ENCODE measurements at regions not wholly inside any gene's neighbourhood (a gene's known extent, or its start where the extent isn't known, plus 50 kb on each side); places are given as distances from the start of the nearest gene placed in this dataset.
"Not testable (repeated sequence)": the region's sequence is repeated elsewhere in the genome, so short reads cannot be mapped to it uniquely, and the experiment has no call there.

DNA sequence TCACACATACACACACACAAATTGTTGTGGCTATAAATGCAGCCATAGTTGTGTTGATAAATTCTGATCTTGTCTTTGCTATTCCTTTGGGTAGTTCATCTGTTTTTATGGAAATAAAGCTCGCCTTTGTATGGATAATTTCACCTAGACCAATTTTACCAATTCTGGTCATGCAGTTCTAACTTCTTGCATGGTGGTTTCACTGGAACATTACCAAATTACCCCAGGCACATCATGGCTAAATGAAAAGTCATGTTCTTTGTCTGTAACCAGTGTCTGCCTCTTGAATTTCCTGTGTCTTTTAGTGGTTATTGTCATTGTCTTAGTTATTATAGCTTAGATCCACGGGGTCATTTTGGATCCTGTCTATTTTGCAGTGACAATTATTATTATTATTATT lies 50.3 kb upstream of the TMC1 start:
- DNase-seq, result no peak

DNA sequence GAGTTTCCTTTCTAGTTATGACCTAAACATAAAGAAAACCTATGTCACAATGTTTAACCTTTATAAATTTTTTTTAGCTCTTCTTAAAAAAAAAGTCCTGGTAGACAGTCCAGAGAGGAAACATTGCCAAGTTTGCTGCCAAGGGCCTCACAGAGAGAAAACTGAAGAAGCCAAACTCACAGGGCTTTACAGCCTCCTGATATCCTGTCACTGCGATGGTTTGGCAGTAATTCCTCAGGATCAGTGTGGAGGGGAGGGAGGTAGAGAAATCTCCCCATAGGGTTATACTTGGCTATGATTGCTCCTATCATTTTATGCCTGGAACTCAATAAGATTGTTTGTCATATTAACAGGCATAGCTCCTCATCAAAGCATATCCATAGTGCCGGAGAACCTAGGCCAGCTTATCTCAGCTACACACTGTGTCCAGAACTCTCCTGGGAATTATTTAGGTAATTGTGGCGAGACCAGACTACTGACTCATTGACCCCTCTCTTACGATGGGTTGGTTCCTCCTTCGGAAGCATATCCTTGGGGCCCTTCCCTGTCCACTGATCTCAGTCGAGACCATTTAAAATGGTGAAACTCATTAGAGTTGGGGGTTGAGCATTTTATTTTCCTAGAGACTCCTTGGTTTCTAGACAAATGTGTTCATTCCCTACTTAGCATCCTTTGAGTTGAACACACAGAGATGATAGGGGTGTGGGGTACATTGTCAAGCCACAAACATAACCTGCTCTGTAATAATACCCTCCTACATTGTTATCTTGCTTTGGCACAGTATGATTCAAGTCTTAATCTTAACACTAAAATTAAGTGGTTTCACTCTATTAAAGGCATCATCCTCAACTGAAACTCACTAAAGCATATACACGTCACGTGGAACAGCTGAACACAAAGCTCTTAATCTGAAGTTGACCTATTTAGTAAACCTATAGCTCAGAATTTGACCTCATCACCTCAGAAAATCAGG lies 53.4 kb upstream of the TMC1 start:
- DNase-seq, result no peak

- no peak for DNase-seq
Observed at GRCh38 chr9:72465593-72465984, 55.8 kb upstream of the TMC1 start.

DNA sequence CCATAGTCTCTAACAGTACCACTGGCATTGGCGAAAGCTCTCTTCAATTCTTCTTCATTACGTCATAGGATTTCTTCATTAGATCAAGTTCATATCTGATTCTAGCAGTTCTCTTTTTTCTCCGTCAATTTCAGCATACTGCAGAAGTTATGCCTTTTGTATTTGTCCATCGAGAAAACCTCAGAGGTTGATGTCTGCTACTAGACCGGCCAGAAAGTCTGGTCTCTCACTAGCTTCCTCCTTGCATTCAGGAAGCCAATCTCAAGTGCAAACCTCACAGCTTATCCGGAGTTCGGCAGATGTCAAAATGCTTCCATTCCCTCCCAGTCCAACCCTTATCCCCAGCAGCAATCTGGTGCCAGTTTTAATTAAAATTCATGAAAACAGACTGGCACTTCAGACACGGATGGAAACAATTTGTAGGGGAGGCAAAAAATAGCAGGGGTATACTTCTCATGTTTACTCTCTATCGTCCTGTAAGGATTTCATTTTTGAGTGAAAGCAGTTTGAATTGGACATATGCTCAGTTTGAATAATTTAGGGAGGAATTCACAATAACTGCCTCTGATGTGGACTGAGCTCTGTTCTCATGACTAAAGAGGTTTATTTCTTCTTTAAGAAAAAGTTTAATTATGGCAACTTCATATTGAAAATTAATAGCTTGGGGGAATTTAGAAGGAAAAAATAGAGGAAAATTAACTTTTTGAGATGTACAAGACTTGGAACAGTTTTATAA lies 56.4 kb upstream of the TMC1 start:
- DNase-seq, result peak; percentile 6 to 11

DNA sequence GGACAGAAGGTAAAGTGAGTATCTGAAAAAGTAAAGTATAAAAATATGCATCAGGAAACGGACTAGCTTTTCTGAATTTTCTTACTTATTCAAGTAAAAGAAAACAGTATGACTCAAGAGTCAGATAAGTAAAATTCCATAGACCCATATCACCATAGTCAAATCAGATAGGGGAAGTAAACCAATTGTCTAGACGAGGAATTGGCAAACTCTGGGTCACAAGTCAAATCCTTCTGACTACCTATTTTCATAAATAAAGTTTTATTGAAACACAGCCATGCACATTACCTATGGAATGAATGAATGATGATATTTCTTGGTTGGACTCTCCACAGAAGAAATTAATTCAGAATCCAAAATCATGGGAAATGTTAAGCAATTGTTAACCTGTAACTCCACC lies 59.1 kb upstream of the TMC1 start:
- DNase-seq, result no peak

- no peak for DNase-seq
Observed at GRCh38 chr9:72460342-72461312, 60.8 kb upstream of the TMC1 start.

DNA sequence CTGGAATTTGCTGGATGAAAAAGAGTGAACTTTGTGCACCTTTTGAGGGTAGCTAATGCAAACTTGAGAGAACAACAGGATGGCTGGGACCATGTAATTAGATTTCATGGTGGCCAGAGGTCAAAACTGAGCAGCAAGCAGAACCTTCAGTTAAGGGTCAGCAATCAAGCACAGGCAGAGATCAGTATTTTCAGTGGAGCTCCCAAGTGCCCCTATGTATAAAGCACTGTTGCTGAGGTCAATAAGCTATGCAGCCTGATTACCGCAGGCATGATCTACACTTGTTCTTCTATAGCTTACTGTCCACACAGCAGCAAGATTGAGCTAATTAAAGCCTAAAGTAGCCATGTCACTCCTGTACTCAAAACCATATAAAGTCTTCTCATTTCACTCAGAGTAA lies 62.1 kb upstream of the TMC1 start:
- DNase-seq, result no peak

DNA sequence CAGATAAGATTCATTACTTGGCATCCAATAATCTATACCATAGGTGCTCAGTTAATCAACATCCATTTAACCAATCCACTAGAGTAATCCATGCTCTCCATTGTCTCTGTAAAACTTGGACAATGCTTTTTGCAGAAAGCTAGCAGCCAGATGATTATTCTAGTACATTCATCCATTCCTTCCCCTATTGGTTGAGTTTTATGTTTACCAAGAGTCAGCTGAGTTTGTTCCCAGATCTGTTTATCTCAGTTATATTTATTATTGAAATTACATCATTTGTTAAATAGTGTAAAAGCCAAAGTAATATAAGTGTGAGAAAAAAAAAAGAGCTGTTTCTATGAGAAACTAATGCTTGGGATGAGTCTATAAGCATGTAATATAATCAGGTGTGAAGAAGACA lies 63.3 kb upstream of the TMC1 start:
- no peak for DNase-seq

DNA sequence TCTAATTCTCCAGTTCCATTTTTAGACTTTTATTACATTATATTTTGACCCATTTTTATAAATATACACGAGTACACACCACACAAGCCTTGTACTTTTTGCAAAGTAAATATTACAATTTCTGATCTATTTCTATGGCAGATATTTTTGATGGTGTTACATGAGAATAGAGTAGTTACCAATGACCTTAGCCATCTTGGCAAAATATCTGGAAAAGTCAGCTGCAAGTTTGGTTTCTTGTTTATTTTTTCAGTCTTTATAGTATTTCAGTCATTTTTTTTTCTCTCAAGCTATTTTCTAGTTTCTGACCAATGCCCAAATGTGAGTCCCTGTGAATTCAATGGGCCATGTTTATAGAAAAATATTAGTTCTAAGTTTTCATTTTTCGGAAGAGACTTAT lies 64.0 kb upstream of the TMC1 start:
- DNase-seq, result no peak

DNA sequence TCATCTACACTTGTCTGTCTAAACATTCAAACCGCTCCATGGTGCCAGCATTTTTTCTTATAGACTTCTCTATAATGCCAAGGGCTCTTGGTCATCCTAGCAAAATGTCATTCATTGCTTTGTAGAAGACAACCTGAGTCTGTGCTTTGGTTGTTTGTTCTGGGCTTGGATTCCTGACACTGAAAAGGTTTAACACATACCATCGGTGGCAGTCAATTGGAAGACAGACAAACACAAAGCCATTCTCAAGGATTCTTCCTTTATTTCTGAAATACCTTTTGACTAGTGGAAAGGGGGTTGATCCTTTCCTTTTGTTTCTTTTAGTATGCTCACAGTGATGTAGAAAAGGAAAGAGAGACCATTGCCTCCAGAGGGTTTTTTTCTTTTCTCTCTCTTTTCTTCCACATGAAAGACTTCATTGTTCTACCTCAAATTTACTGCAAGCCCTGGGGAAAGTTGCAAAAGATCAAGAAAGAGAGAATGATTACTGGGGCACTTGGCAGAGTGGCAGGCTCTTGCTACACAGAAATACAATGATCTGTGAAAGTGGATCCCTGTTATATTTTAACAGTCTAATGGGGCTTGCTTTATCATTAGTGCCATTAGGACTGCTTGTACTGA lies 66.4 kb upstream of the TMC1 start:
- peak in 1 of 2 donors; percentile 70 for DNase-seq

DNA sequence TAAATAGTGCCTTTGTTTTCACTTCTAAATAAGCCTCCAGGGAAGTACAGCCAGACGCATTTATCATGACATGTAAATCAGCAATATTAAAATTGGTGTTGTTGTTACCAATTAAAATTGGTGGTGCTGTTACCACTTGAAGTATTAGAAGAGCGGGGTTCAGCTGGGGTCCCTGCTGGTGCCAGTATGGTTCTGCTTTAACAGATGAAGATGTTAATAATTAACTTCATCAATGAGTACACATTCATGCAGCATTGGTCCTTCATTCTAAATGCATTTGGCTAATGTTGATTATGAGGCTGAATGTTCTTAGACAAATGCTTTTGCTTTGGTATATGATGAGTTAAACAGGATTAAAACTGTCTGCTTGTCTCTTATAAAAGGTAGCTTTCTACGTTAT lies 67.6 kb upstream of the TMC1 start:
- no peak for DNase-seq

DNA sequence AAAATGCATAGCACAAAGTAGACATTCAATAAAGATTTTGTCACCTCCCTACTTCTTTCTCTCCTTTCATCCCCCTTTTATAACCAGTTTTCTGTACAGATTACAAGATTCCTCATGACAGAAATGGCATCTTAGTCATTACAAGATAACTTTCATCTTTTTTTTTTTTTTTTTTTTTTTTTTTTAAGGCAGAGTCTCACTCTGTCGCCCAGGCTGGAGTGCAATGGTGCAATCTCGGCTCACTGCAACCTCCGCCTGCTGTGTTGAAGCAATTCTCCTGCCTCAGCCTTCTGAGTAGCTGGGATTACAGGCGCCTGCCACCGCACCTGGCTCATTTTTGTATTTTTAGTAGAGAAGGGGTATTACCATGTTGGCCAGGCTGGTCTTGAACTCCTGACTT lies 75.2 kb upstream of the TMC1 start:
- not testable (repeated sequence) for DNase-seq

- no peak for DNase-seq
Observed at GRCh38 chr9:72445306-72445995, 76.0 kb upstream of the TMC1 start.

DNA sequence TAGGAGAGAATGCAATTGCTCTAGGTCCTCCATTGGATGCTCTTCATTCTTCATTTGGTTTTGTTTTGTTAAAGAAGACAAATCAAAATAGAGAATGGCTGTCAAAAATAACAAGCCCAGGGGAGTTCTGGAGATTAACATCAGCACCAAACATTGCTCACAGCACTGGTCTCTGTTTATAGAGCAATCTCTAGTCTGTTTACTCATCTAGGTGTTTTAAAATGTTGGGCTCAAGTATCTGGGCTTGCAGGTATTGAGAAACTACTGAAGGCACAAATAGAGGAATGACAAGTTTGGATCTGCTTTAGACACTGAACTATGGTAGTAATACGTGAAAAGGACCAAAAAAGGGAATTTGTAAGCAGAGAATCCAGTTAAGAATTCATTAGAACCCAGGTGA lies 77.0 kb upstream of the TMC1 start:
- DNase-seq, result no peak

- DNase-seq, result peak in 1 of 2 donors; percentile 20
Observed at GRCh38 chr9:72443855-72444254, 77.6 kb upstream of the TMC1 start.

DNA sequence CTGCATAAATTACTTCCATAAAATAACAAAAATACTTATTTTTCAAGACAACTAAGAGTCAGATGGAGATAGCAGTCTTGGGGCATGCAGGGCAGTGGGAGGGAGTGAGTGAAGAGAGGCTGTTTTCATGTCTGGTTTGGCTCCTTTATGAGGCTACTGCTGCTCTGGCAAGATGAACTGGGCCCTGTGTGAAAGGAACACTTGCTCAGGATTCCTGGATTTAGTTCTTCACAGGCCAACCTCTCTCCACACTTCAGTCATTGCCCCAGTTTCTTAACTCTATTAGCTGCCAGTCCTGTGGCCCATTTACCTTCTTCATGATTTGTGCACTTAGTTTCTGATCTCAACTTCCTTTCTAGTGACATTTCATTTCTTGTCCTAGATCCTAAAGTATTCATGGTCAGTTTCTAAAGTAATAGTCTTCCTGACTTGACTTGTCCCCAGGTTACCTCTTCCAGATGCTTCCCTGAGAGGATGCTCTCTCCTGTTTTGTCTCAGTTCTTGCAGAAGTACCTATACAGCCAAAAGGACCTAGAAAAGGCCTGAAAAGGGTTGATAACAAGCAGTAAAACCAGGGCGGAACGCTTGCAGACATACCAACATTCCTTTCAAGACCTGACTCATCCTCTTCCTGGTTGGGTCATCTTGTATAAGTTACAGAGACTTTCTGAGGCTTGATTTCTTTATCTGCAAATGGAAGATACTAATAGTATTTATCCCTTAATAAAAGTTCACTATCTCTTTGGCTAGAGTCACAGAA lies 77.0 kb upstream of the ZFAND5 start:
- DNase-seq, result no peak

DNA sequence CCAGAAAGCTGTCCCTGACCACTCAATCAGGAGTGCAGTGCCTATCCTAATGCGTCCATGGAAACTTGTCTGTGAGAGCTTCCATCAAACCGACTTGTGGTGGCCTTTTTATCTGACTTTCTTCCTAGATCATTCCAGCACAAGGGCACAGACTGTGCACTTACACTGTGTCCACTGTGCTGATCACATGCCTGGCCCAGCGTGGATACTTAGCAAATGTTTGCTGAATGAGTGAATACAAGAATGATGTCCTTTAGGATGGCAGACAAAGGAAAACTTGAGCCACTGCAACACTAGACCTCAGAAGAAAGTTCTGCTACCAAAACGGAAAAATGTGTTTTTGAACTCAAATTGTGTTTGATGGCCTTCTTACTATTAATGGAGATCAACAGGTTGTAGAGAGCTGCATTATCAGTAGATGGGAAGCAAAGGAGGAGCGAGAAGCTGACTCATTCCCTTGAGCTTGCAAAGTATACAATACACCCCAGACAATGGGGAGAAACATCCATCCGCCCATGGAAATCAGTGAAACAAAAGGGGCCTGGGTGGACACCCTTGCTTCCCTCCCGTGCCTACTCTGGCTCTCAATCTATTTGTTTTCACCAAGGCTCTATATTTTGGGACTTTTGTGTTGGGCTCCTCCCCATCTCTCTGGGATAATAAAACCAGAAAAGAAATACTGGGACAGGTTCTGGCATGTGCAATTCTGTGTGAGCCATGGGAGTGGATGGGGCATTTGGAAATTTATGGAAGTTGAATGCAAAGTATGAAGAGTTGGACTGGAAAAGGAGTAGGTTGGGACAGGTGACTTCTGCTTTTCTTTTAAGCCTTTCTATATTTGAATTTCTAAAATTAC lies 76.2 kb upstream of the ZFAND5 start:
- no peak for DNase-seq

DNA sequence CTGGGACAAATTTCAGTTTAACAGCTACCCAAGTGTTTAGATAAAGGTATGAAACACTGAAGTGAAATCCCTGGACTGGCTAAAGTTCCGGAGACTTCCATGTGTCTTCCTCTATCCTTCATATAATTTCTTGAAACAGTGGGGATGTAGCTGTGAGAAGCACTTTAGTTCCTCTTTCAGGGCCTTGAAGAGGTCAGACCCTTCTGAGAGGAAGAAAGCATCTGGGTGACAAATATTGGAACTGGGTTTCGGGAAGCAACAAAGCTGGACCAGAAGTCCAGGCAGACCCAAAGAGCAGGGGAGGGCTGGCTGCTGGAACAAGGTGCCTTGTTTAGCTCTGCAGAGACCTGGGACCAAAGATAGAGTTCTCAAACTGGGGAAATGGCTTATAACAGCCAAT lies 75.4 kb upstream of the ZFAND5 start:
- peak in 1 of 2 donors; percentile 10 for DNase-seq

GRCh38 chr9:72433616-72434267 lies 68.7 kb upstream of the ZFAND5 start:
- DNase-seq, result not testable (repeated sequence)
